ENCODE measurements at regions not wholly inside any gene's neighbourhood (a gene's known extent, or its start where the extent isn't known, plus 50 kb on each side); places are given as distances from the start of the nearest gene placed in this dataset.
"Not testable (repeated sequence)": the region's sequence is repeated elsewhere in the genome, so short reads cannot be mapped to it uniquely, and the experiment has no call there.

DNA sequence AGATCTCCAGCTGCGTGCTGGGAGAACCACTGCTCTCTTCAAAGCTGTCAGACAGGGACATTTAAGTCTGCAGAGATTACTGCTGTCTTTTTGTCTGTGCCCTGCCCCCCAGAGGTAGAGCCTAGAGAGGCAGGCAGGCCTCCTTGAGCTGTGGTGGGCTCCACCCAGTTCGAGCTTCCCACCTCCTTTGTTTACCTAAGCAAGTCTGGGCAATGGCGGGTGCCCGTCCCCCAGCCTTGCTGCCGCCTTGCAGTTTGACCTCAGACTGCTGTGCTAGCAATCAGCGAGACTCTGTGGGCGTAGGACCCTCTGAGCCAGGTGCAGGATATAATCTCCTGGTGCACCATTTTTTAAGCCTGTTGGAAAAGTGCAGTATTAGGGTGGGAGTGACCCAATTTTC, 128.6 kb downstream of the ACTR3 start:
- DNase-seq: not testable (repeated sequence)

DNA sequence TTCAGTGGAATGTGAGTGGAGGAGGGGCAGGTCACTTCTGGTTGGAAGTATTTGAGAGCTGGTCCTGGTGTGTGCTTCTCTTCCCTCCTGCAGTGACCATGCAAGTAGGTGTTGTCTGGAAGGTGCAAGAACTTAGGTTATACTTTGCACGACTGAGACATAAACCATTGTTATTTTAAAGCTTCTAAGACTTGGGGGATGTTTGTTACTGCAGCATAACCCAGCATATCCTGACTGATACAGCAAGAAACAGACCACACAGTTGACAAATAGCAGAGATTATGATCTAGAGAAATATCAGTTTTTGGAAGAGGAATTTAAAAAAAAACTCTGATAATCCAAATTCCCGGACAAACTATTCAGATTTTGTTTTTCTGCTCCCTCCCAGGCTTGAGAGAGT, 130.8 kb downstream of the ACTR3 start:
- no peak for DNase-seq

DNA sequence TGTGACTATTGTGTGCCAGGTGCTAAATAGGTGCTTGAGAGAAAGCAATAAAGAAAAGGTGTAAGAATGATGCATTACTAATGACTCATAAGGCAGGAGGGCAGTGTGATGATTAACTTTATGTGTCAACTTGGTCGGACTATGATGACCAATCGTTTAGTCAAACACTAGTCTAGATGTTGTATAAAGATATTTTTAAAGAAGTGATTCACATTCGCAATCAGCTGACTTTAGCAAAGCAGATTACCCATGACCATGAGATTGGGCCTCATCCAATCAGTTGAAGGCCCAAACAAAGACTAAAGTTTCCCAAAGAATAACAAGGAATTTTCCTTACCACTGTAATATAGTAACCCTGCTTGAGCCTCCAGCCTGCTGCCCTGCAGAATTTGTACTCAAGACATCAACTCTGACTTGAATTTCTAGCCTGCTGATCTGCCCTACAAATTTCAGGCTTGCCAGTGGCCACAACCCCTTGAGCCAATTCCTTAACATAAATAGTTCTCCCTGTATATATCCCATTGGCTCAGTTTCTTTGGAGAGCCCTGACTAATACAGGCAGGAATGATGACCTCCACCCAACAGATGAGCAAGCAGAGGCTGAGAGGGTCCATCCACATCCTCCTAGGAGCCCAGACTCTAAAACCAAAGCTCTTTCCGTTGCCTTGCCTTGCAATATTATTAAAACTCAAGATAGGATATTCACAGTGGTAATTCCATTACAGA, 132.6 kb downstream of the ACTR3 start:
- DNase-seq: peak; percentile 20 to 66 (median 55)

DNA sequence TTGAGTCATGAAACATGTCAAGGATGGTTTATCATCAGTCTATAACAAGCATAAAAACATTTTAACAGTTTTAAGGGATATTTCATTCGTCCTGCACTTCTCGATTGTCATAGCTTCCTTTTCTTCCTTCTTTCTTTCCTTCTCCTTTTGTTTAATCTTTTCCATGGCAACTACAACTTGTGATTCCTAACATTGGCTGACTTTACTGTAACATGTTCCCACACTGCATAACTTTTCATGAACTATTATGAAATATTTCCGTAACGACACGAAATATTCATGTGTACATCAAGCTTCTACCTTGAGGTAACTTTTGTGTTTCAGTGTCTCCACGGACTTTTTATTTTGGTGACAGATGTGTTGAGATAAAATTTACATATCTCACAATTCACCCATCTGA, 134.4 kb downstream of the ACTR3 start:
- no peak for DNase-seq

DNA sequence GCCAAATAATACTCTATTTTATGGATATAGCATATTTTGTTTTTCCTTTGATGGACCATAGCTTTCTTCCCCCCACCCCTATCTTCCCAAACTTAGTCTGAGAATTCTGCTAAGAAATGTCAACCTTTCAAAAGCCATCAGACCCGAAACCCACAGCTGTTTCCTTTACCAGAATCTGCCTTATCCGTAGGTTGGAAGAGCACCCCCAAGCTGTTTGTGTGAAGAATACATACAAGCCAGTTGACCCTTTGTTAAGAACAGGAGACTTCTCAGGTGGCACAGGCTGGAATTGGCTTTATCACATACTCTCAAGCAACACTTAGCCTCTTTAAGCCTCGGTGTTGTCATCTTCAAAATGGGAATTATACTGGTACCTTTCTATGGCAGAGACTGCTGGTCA, 135.1 kb downstream of the ACTR3 start:
- no peak for DNase-seq

DNA sequence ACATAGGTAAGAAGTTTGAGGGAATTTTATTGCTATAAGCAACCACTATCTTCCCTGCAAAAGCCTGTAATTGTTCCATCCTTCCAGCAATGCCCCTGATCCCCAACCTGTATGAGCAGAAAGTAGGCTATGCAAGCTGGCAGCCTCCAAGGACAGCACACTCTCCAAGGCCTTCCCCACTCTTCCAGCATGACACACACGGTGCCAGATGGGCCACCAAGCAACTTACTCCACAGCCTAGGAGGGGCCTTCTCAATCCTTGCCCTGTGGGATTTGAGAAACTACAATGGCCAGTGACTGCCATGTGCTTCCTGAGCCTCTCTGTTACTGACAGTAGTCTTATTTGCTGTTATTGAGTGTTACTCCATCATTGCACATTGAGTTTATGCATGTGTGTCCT, 137.5 kb downstream of the ACTR3 start:
- no peak for DNase-seq

DNA sequence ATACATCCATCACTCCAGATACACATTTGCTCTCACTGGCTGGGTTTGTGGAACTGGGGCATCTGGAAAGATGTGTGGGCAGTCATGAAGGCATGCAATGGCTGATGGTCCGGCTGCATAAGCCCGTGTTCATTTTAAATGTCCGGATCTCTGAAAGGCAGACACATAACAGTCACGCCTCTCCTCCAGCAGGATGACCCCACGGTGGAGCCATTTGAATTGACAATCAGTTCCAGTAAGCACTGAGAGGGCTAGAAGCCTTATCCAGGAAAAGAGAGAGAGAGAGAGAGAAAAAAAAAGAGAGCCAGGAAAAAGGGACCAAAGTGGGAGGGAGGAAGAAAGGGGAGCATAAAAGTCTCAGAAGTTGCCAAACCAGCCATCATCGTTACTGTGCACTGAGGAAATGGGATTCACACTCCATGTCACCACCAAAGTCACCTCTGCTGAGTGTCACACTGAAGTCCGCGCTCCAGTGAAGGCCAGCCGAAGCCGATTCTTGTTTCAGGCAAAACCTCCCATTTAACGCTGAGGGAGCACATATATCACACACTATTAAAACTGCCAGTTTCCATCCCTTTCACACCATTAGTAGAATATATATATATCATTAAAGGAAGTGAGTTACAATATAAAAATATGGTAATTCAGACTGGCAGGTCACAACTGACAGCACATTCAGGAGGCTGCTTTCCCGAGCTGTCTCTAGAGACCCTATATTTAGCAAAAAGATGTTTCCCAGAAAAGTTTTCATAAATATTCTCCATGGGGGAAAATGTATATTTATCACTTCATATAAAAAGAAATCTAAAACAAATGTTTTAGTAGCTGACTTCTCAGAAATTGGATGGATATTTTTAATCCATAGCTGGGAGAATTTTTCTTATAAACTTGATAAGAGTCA, 142.0 kb downstream of the ACTR3 start:
- no peak for DNase-seq

DNA sequence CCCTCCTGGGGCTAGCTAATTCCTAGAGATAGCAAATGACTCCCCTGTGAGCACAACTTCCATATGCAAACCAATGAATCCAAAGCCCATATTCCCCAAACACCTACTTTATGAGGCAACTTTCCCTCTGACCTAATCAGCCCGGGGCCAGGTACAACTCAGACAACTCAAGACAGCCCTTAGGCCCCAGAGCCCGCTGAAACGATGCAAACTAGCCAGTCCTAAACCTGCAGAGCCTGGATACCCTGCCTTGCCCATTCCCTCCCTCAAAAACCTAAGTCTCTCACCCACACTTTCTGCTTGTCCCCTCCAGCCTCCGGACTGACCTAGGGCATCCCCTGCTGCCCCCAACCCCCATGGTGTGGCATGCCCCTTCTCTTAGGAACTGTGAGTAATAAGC, 142.8 kb downstream of the ACTR3 start:
- no peak for DNase-seq

DNA sequence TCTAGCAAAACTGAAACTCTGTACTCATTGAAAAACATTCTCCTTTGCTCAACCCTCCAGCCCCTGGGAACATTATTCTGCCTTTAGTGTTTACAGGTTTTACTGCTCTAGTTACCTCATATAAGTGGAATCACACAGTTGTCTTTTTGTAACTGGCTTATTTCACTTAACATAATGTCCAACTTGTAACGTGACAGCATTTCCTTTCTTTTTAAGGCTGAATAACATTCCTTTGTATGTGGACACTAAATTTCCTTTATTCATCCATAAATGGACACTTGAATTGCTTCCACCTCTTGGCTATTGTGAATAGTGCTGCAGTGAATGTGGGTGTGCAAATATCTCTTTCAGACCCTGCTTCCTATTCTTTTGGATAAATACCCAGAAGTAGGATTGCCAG, 144.9 kb downstream of the ACTR3 start:
- no peak for DNase-seq

DNA sequence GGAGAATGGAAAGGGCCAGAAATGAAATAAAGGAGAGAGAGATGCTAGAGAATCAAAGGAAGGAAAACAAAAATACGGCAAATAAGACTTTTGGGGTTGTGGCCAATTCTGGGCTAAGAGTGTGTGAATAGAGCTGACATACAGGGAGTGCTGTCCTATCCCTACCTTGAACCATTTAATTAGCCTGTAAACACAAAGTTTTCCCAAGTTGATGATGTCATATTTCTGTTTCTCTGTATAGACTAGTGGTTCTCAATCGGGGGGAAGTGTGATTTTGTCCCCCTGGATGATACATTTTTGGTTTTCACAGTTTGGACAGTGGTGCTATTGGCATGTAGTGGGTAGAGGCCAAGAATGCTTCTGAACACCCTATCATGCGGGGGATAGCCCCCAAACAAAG, 148.8 kb downstream of the ACTR3 start:
- no peak for DNase-seq

DNA sequence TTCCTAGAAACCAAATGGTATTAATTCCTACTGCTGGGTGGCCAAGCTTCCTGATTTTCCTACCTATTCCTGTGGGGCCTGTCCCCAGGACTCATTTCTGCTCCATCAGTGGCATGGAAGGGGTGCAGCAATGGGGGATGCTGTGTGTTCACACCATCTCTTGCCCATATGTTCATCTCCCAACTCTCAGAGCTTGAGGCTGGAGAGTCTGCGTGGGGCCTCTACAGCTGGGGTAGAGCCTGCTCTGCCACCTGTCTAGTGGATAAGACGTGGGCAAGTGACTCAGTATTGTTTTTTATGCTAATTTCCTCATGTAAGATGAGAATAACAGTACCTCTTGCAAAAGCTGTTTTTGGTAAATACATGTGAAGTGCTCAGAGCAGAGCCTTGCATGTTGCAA, 149.8 kb downstream of the ACTR3 start:
- DNase-seq: no peak

DNA sequence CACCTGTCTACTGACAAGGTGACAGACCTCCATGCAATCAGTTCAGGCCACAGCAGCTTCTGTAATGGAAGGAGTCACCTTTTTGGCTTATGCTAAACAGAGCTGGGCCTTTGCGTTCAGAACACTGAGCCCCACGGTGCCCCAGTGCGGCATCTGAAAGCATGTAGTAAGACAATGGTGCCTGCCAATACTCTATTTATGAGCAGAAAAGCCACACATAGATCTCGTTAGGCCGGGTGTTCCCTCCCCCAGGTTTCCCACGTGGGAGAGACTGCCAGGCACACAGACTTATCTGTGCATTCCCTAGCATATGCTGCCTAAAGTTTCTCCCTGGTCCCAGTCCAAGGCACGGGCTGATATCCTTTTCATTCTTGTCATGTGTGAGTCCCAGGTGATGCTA, 150.9 kb downstream of the ACTR3 start:
- DNase-seq: no peak

DNA sequence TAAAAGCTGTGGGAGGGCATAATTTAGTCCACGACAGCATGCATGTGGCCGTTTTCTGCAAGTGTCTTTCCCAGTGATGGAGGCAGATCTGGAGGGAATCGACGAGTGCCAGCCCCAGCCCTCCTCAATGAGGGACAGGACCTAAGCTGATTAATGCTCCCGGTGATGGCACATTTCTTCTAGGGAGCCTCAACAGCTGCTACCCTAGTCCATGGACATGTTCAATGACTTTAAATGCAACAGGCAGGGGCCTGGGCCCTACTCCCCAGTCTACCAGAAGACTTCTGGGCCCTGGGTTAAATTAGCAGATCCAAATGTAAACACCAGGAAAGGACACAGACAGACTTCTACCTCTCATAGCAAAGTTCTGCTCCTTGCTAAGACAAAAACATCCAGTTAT, 155.1 kb downstream of the ACTR3 start:
- DNase-seq: no peak

DNA sequence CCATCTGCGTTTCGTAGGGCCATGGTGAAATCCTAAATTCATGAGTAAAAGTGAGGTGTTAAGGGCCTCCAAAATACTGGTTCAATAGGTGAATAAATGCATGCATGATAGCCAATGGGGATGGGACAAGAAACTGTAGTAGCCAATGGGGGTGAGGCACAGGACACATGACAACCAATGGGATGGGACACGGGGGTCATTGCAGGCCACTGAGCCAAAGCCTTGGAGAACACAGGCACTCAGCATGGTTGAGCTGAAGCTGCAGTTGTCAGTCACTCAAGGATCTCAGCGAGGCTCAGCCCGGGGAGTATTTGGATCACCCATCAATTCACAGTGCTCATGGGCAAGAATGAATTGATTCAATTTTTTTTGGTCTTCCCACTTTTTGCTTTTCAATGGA, 156.5 kb downstream of the ACTR3 start:
- no peak for DNase-seq

DNA sequence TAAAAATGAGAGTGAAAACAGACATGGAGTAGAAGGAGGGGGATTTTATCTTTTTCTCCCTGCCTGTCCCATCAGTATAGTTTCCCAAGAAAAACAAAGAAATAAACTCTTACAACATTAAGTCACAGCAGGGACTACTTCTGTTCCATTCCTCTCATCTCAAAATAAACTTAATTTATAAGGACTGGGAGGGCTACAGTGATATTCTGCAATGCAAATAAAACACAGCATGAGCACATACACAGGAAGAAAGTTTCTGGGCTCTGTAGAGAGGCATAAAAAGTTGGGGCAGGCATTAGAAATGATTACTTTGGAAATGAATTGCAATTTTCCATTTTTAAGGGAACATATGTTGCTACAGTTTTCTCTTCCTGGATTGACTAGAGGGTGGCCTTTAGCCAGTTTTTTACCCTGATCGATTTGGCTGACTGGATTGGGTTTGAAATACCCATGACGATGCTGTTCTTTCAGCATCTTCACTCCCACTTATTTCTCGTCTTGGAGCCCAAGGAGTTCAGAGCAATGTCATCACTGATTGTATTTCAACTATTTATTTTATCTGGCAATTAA, 157.1 kb downstream of the ACTR3 start:
- no peak for DNase-seq

DNA sequence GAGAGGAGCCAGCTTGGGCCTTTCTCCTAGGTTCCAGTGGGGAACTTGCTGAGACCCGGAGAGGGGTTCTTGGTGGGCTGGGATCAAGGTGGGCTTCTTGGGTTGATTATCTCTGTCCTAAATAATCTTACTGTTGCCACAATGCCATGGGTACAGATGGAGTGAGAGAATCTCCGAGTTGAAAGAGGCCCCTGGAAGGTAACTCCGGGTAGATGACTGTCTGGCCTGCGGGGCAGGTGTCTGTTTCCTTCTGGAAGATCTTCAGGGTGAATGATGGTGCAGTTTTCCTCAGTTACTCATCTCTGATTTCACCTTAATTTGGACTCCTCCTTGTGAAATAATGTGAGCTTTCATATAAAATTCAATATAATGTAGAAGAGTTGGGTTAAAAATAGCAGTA, 159.4 kb downstream of the ACTR3 start:
- DNase-seq: no peak

DNA sequence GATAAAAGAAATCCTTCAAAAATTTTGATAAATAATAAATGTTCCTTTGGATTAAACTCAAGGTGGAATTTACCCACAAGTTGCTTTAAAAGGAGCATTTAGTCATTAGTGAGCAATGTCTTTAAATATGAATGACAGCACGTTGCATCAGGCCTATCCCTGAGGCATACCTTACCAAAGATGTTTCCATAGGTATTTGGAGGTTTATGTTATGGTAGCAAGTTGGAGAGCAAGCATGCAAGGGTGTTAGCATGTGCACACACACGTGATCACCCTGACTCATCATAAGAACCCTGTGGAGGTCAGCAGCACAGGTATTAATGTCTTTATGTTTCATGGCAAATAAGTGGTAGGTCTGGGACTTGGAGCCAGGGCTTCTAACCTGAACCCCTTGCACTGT, 159.9 kb downstream of the ACTR3 start:
- DNase-seq: no peak

DNA sequence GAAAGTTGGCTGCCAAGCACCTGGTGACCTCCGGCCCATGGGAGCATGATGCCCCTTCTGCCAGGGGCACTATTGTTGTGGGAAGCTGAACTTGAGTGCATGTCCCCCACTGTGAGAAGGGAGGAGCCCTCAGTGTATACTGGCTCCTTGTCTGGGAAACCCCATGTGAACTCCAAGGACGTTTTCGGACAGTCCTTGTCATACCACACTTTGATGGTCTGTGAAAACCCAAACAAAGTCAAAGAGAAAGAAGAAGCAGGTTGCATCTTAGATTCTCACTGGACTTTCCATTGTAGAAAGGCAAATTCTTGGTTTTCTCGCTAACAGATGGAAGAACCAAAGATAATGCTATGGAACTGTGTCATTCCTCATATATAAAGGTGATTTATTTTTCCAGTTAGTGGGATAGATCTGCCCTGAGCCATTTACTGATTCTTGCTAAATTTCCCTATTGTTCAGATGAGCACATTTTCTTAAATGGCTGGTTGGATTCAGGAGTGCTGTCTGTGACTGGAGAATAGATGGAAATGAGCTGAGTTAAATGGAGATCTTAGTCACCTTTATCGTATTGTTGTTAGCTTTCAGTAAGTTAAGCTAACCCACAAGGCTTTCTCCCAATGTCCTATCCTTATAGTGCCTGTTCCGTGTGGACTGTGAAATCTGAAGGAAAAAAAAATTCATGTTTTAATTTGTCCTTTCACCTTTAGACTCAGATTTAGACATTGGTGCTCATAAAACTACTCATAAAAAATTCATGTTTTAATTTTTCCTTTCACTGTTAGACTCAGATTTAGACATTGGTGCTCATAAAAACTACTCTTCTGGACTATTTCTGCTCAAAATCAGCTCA, 166.6 kb downstream of the ACTR3 start:
- DNase-seq: no peak

DNA sequence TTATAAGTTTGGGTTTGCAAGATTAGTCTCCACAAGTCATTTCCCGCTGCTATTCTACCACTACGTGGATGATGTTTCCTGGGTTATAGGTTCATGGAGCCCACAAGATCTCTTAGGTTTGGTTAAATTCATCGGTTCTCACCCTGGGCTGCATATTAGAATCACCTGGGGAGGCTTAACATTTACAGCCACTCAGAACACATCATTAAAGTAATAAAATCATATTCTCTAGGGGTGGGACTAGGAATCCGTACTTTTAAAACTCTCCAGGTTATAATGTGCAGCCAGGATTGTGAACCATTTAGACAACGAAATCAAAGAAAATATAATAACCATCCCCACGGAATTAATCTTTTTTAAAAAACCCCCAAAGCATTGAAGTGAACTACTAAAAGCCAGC, 167.7 kb downstream of the ACTR3 start:
- no peak for DNase-seq

DNA sequence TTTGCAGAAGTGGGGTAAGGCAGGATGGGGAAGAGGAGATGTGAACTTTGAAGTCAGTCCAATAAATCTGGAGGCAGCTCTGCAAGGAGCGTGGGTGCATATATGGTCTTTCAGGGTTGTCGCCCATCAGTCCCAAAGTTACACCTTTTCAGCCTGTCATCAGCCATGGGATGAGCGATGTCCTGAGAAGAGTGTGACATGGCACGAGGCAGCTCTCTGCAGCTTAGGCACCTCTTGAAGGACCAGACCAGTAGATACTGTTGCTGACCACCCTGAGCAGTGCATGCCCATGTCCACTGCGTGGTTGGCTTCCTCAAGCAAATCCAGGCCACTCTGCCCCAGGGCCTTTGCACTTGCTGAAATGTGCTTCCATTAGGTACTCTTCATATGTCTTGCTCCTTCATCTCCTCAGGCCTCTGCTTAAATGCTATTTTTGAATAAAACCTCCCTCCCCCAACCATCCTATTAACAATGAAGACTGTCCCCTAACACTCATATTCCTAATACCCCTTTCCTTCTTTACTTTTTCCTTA, 171.7 kb downstream of the ACTR3 start:
- no peak for DNase-seq

DNA sequence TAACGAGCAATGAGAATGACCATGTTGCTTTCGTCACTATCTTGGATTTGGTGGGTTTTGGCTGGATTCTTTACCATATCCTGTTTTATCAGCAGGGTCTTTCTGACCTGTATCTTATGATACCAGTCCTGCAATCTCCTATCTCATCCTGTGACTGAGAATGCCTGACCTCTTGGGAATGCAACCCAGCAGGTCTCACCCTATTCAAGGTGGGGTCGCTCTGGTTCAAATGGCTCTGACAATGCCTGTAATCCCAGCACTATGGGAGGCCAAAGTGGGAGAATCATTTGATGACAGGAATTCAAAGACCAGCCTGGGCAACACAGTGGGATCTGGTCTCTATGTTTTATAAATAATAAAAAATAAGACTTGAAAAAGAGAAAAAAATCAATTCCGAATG, 173.5 kb downstream of the ACTR3 start:
- no peak for DNase-seq

DNA sequence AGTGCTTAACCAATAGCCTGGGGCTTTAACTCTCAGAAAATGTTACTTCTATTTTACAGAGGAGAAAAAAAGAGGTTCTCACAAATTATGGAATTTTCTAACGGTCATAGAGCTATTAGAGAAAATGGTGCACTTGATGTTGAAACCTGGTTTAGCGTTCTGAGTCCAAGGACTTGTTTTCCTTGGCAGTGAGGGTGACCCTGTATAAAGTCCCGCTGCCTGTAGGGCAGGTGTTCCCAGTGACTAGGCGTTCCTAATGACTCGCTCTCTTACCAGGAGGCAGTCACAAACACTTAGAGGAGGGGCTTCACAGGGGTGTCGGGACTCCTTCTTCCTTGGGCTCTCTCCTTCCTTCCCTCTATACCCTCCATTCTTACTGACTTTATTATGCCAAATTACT, 175.8 kb downstream of the ACTR3 start:
- DNase-seq: no peak

DNA sequence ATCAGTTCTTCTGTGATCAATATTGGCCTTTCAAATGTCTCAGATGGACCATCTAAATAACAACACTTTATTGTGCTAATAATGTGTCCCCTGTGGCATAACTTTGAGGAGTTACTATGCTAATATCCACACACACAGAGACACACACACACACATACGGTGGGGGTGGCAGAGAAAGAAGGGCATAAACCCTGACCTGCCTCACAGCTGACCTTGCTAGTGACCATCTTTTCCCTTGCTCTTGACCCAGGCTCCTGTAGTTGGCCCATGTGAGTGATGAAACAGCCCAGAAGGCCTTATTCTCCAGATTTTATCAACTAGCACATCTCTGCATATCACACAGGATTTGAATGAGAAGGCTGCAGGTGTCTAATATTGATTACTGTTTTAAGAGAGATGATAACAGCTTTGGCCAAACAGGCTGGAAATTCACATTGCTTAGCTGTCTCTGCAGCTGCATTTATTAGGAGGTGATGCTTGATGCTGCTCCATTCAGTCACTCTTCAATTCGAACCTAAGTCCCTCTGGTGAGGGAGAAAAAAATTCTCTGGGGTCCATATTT, 176.4 kb downstream of the ACTR3 start:
- DNase-seq: no peak

Data from suppressor macrophage treated with lipopolysaccharide for 1 hour (primary cell).